ENCODE measurements at regions not wholly inside any gene's neighbourhood (a gene's known extent, or its start where the extent isn't known, plus 50 kb on each side); places are given as distances from the start of the nearest gene placed in this dataset.

- Mint-ChIP-seq H3K27ac (ENCODE audit: unreplicated experiment) (no peak overlapping the region), H3K4me1 (no peaks in the 10 kb centered on the region), H3K9me3 (no peaks in the 10 kb centered on the region), H3K36me3 (ENCODE audit: low read depth) (no peaks in the 10 kb centered on the region), H3K4me3 (no peak overlapping the region), H3K27me3 (ENCODE audit: low read depth) (no peaks in the 10 kb centered on the region)
- DNase-seq (ENCODE audit: low read depth, low spot score): no peak
- no peak for TF ChIP-seq CTCF (conservative IDR thresholded peaks at IDR 0.05)
Observed at GRCh38 chr3:34360713-34361112, 562.3 kb downstream of the PDCD6IP start.

DNA sequence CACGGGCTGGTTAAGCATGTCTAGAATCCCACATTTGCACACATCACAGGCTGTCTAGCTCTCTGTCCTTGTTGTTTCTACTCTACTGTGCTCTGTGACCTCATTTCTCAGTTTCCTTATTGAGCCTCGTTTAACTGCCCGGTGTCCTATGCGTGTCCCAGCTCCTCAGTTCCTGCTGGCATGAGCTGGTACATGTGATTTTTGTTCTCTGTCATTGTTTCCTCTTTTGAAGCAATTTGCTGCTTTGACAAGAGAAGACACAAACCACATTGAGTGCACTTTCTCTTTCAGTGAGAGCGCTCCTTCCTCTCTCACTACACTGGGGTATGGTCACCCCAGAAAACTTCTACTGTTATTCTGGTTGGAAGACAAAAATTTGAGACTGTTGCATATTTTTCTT lies 563.5 kb downstream of the PDCD6IP start:
- no peak overlapping the region for H3K4me3 Mint-ChIP-seq
- H3K27me3 Mint-ChIP-seq (ENCODE audit: low read depth): no peaks in the 10 kb centered on the region

GRCh38 chr3:34362910-34363309 lies 564.5 kb downstream of the PDCD6IP start:
- no peaks in the 10 kb centered on the region for H3K4me1 Mint-ChIP-seq
- H3K36me3 Mint-ChIP-seq (ENCODE audit: low read depth): no peaks in the 10 kb centered on the region
- H3K9me3 Mint-ChIP-seq: no peaks in the 10 kb centered on the region
- no peak for DNase-seq (ENCODE audit: low read depth, low spot score)
- H3K27me3 Mint-ChIP-seq (ENCODE audit: low read depth): no peaks in the 10 kb centered on the region
- H3K4me3 Mint-ChIP-seq: no peak overlapping the region
- no peak overlapping the region for H3K27ac Mint-ChIP-seq (ENCODE audit: unreplicated experiment)
- no peak for TF ChIP-seq CTCF (conservative IDR thresholded peaks at IDR 0.05)

More for the DNA sequence above, 563.5 kb downstream of the PDCD6IP start:
- no peaks in the 10 kb centered on the region for H3K4me1 Mint-ChIP-seq
- no peaks in the 10 kb centered on the region for H3K9me3 Mint-ChIP-seq
- no peak overlapping the region for H3K27ac Mint-ChIP-seq (ENCODE audit: unreplicated experiment)
- H3K36me3 Mint-ChIP-seq (ENCODE audit: low read depth): no peaks in the 10 kb centered on the region
- DNase-seq (ENCODE audit: low read depth, low spot score): no peak
- TF ChIP-seq CTCF (conservative IDR thresholded peaks at IDR 0.05): no peak

DNA sequence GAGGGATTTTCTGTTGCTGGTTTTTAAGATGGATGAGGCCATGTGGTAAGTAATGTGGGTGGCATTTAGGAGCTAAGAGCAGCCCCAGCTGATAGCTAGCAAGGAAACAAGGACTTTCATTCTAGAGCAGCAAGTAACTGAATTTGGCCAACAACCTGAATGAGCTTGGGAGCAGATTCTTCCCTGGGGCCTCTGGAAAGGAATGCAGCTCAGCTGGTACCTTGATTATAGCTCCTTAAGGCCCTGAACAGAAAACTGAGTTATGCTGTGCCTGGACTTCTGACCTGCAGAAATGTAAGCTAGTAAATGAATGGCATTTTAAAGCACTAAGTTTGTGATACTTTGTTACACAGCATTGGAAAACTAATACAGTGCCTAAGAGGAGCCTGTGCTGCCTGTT lies 565.5 kb downstream of the PDCD6IP start:
- H3K4me1 Mint-ChIP-seq: no peaks in the 10 kb centered on the region
- no peaks in the 10 kb centered on the region for H3K36me3 Mint-ChIP-seq (ENCODE audit: low read depth)
- no peak for TF ChIP-seq CTCF (conservative IDR thresholded peaks at IDR 0.05)
- no peaks in the 10 kb centered on the region for H3K9me3 Mint-ChIP-seq
- no peak for DNase-seq (ENCODE audit: low read depth, low spot score)
- no peak overlapping the region for H3K4me3 Mint-ChIP-seq
- no peak overlapping the region for H3K27ac Mint-ChIP-seq (ENCODE audit: unreplicated experiment)
- no peaks in the 10 kb centered on the region for H3K27me3 Mint-ChIP-seq (ENCODE audit: low read depth)

DNA sequence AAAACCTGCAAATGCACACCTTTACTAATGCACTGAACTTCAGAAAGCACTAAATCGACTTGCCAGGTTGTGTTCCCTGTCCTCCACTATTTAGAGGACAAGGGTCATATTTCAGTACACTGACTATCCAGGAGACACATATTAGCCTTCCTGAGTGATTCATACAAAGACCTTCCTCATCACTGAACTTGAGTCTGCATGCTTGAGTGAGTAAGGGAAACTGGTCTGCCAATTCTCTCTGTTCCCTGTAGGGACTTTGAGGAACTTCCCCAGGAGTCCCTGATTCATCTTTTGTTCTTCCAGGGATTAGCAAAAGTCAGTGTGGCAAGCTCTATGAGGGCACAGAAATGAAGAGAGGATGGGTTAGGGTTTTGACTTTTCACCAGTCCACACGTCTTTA lies 565.9 kb downstream of the PDCD6IP start:
- Mint-ChIP-seq H3K36me3 (ENCODE audit: low read depth) (no peaks in the 10 kb centered on the region), H3K9me3 (no peaks in the 10 kb centered on the region), H3K4me1 (no peaks in the 10 kb centered on the region), H3K4me3 (no peak overlapping the region), H3K27me3 (ENCODE audit: low read depth) (no peaks in the 10 kb centered on the region), H3K27ac (ENCODE audit: unreplicated experiment) (no peak overlapping the region)
- DNase-seq (ENCODE audit: low read depth, low spot score): no peak
- no peak for TF ChIP-seq CTCF (conservative IDR thresholded peaks at IDR 0.05)

DNA sequence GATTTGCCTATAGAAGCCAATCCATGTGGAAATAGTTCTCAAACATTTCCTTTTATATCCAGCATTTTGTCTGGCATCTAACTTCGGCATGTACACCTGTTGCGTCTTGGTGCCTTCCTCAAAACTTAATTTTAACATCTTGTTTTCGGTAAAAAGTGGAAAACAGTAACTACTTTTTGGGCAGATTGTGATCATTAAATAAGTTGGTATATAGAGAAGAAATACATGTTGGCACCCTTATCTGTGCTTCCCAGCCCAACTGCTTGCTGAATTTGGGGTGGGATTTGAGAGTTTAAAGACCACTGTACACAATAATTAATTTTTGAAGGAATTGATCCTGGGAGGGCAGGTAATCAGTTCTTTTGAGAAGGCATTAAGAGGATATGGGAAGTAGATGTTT lies 566.8 kb downstream of the PDCD6IP start:
- Mint-ChIP-seq H3K27me3 (ENCODE audit: low read depth) (no peaks in the 10 kb centered on the region), H3K27ac (ENCODE audit: unreplicated experiment) (no peak overlapping the region), H3K4me3 (no peak overlapping the region), H3K4me1 (no peaks in the 10 kb centered on the region), H3K36me3 (ENCODE audit: low read depth) (no peaks in the 10 kb centered on the region), H3K9me3 (no peaks in the 10 kb centered on the region)
- TF ChIP-seq CTCF (conservative IDR thresholded peaks at IDR 0.05): no peak
- no peak for DNase-seq (ENCODE audit: low read depth, low spot score)
